DOHH2 (cell line): ENCODE measurements at regions not wholly inside any gene's neighbourhood (a gene's known extent, or its start where the extent isn't known, plus 50 kb on each side); places are given as distances from the start of the nearest gene placed in this dataset.

Experiments used
- H3F3A ChIP-seq: fragments of 200-600 bp; sonication (generic), shearing (Covaris generic); 2 replicates; pipeline ENCODE4 v1.6.0; 2016; ENCODE audit warnings: antibody characterized with exemption, mild to moderate bottlenecking; ENCODE audit not compliant: control insufficient read depth, insufficient read depth
- H3K27ac ChIP-seq: fragments of 200-600 bp; sonication (generic); 2 replicates; pipeline ENCODE4 v1.5.1; 2014; ENCODE audit warnings: low read depth, mild to moderate bottlenecking, low read length, moderate library complexity
- H3K27me3 ChIP-seq: fragments of 200-600 bp; sonication (generic); 2 replicates; pipeline ENCODE4 v1.6.1; 2014; ENCODE audit warnings: mild to moderate bottlenecking, low read length, mixed read lengths; ENCODE audit not compliant: control insufficient read depth
- H3K36me3 ChIP-seq: fragments of 200-600 bp; sonication (generic); 2 replicates; pipeline ENCODE4 v1.6.1; 2014; ENCODE audit warnings: mild to moderate bottlenecking, low read length, moderate library complexity, mixed read lengths; ENCODE audit not compliant: control insufficient read depth
- H3K4me1 ChIP-seq: fragments of 200-600 bp; sonication (generic); 2 replicates; pipeline ENCODE4 v1.6.1; 2014; ENCODE audit warnings: mild to moderate bottlenecking, low read length, mixed read lengths; ENCODE audit not compliant: control insufficient read depth
- H3K4me2 ChIP-seq: fragments of 200-600 bp; sonication (generic); 2 replicates; pipeline ENCODE4 v1.6.0; 2014; ENCODE audit warnings: mild to moderate bottlenecking, low read length, moderate library complexity
- H3K4me3 ChIP-seq: fragments of 200-600 bp; sonication (generic); 2 replicates; pipeline ENCODE4 v1.5.1; 2014; ENCODE audit warnings: mild to moderate bottlenecking, low read length, mixed read lengths
- H3K79me2 ChIP-seq: fragments of 200-600 bp; sonication (generic); 2 replicates; pipeline ENCODE4 v1.6.1; 2014; ENCODE audit warnings: mild to moderate bottlenecking, low read length, mixed read lengths; ENCODE audit not compliant: control insufficient read depth
- H3K9me2 ChIP-seq: fragments of 200-600 bp; sonication (generic); replicated peaks from 2 replicates; pipeline ENCODE4 v1.6.1; 2014; ENCODE audit warnings: mild to moderate bottlenecking, low read length, mixed read lengths; ENCODE audit not compliant: control insufficient read depth
- H3K9me3 ChIP-seq: fragments of 200-600 bp; sonication (generic); 2 replicates; pipeline ENCODE4 v1.6.1; 2014; ENCODE audit warnings: antibody characterized with exemption, low read length, mixed read lengths; ENCODE audit not compliant: control insufficient read depth, insufficient read depth
- H4K20me1 ChIP-seq: fragments of 200-600 bp; sonication (generic); 2 replicates; pipeline ENCODE4 v1.6.0; 2014; ENCODE audit warnings: low read depth, mild to moderate bottlenecking, antibody characterized with exemption, low read length, moderate library complexity; ENCODE audit not compliant: control insufficient read depth, insufficient read depth
- CTCF ChIP-seq: fragments of 200-600 bp; sonication (generic); IDR thresholded peaks from one replicate; pipeline ENCODE4 v1.5.1; 2014; ENCODE audit warnings: antibody characterized with exemption, mild to moderate bottlenecking, low read depth, low read length; ENCODE audit not compliant: poor library complexity, severe bottlenecking
- EZH2phosphoT487 ChIP-seq: fragments of 200-600 bp; sonication (generic); IDR thresholded peaks from 2 replicates; pipeline ENCODE4 v1.6.1; 2017; ENCODE audit warnings: borderline replicate concordance, mild to moderate bottlenecking, antibody characterized with exemption, low read length, moderate library complexity, mixed read lengths

- Histone ChIP-seq H4K20me1 (no peaks in the 10 kb centered on the region), H3K4me1 (no peaks in the 10 kb centered on the region), H3K9me3 (no peaks in the 10 kb centered on the region), H3K27ac (no peak overlapping the region), H3K27me3 (no peaks in the 10 kb centered on the region), H3K79me2 (no peaks in the 10 kb centered on the region), H3F3A (no peaks in the 10 kb centered on the region), H3K9me2 (no peaks in the 10 kb centered on the region), H3K36me3 (no peaks in the 10 kb centered on the region), H3K4me3 (no peak overlapping the region), H3K4me2 (no peak overlapping the region)
- no peak for TF ChIP-seq CTCF
- no peak for TF ChIP-seq EZH2phosphoT487
These were observed 202.3 kb upstream of the SMIM31 start for GRCh38 chr4:164551713-164552040.

- no peaks in the 10 kb centered on the region for H3K36me3 ChIP-seq
- H3K27me3 ChIP-seq, result no peaks in the 10 kb centered on the region
- no peaks in the 10 kb centered on the region for H3K4me1 ChIP-seq
- H3K27ac ChIP-seq, result no peak overlapping the region
- no peak overlapping the region for H3K4me3 ChIP-seq
- H3K9me2 ChIP-seq, result no peaks in the 10 kb centered on the region
- TF ChIP-seq EZH2phosphoT487 (no peak), CTCF (no peak)
- H3K79me2 ChIP-seq, result no peaks in the 10 kb centered on the region
- H4K20me1 ChIP-seq, result no peaks in the 10 kb centered on the region
- H3F3A ChIP-seq, result no peaks in the 10 kb centered on the region
- H3K9me3 ChIP-seq, result no peaks in the 10 kb centered on the region
- no peak overlapping the region for H3K4me2 ChIP-seq
These were observed 182.1 kb upstream of the SMIM31 start for GRCh38 chr4:164571593-164572390.

GRCh38 chr4:164572877-164573279, 181.1 kb upstream of the SMIM31 start:
- TF ChIP-seq EZH2phosphoT487 (no peak), CTCF (no peak)
- H3K4me1 ChIP-seq, result no peaks in the 10 kb centered on the region
- no peaks in the 10 kb centered on the region for H3K9me3 ChIP-seq
- H3K36me3 ChIP-seq, result no peaks in the 10 kb centered on the region
- H3K79me2 ChIP-seq, result no peaks in the 10 kb centered on the region
- H3K9me2 ChIP-seq, result no peaks in the 10 kb centered on the region
- no peak overlapping the region for H3K4me3 ChIP-seq
- no peaks in the 10 kb centered on the region for H3F3A ChIP-seq
- no peaks in the 10 kb centered on the region for H4K20me1 ChIP-seq
- no peaks in the 10 kb centered on the region for H3K27me3 ChIP-seq
- H3K4me2 ChIP-seq, result no peak overlapping the region
- no peak overlapping the region for H3K27ac ChIP-seq
